GM21528 (cell line): ENCODE measurements at regions not wholly inside any gene's neighbourhood (a gene's known extent, or its start where the extent isn't known, plus 50 kb on each side); places are given as distances from the start of the nearest gene placed in this dataset.

ENCODE experiments used
- ATAC-seq: cut with Tn5 transposase; IDR thresholded peaks from one replicate; pipeline ENCODE4 v1.9.1; 2021; ENCODE audit warnings: mild to moderate bottlenecking, moderate library complexity; ENCODE audit not compliant: unreplicated experiment, low FRiP score

DNA sequence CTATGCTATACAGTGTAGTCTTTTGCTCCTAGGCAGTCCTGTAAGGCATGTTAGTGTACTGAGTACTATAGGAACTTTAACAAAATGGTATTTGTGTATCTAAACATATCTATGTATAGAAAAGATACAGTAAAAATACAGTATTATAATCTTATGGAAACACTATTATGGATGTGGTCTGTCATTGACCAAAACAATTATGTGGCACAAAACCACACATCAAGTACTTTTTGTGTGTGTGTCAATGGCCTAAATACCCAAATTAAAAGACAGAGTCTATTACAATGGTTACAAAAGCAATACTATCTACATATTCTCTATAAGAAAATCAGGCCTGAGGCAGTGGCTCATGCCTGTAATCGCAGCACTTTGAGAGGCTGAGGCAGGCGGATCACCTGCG is 610.2 kb upstream of the NDST4 start:
- no peak for ATAC-seq

DNA sequence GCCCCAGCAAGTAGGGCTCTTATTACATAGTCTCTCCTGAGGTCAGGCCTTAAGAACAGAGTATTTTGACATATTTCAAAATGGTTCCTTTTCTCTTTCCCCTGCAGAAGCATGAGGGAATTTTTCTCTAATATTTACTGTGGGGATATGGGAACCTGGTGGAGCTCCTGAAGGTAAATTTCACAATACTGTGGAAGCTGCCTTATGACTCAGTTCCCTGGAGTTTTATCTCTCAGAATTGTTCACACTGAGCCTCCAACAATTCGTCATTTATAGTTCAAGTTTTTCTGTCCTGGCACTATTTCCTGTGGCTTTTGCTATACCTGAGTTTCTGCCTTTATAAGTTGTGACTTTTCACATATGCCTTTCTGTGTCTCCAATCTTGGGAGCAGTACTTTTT is 607.2 kb upstream of the NDST4 start:
- no peak for ATAC-seq

DNA sequence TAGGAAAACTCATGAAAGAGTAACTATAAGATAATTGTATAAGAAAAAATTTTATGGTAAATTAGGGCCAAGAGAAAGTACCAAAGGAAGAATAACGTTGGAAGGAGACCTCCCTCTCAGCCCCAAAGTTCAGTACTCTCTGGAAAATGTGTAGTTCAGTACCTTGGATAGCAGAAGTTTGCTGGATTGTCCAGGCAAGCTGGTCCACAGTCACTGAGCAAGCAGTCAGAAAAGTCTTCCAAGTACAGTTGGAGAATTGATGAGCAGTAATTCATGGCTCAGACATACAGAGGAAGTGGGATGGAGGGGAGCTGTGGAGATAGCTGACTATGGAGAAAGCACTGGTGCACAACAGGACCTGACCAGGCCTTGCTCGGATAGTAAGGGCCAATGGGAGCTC is 598.2 kb upstream of the NDST4 start:
- no peak for ATAC-seq

DNA sequence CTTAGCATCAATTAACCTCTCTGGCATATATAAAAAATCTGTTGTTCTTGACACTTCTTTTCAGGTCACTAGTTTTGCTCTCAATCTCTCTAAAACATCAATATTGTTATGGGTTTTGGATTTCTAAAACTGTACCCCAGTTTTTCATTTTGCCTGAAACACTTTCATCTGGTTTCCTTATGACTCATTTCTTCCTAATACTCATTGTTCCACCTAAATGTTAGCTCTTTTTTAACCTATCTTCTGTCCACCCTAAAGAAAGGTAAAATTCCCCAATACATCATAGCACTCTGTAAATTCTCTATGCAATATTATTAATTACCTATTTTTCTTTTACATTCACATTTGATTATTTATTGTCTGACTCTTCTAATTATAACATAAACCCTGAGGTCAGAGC is 575.5 kb upstream of the NDST4 start:
- ATAC-seq, result no peak

DNA sequence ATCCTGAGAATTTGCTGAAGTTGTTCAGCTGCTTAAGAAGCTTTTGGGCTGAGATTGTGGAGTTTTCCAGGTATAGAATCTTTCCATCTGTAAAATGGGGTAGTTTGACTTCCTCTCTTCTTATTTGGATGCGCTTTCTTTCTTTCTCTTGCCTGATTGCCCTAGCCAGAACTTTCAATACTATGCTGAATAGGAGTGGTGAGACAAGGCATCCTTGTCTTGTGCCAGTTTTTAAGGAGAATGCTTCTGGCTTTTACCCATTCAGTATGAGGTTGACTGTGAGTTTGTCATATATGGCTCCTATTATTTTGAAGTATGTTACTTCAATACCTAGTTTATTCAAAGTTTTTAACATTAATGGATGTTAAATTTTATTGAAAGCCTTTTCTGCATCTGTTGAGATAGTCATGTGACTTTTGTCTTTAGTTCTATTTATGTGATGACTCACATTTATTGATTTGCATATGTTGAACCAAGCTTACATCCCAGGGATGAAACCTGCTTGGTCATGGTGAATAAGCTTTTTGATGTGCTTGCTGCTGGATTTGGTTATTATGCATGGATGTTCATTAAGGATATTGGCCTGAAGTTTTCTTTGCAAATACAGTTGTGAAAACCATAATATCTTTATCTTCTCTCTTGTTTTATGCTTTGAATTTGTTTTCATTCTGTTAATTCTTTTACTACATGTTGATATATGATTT is 573.8 kb upstream of the NDST4 start:
- ATAC-seq, result no peak

DNA sequence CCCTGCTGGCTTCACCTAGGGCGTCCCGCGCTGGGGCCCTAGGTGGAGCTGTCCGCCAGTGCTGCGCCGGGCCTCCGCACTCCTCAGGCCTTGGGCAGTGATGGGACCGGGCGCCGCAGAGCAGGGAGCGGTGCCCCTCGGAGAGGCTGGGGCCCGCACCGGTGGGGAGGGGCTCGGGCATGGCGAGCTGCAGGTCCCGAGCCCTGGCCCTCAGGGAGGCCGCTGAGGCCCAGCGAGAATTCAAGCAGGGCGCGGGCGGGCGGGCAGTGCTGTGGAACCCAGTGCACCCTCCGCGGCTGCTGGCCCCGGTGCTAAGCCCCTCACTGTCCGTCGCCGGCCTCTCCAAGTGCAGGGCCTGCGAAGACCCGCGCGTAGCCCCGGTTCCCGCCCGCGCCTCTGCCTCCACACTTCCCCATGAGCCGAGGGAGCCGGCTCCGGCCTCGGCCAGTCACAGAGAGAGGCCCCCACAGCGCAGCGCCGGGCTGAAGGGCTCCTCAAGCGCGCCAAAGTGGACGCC is 565.1 kb upstream of the NDST4 start:
- ATAC-seq, result no peak

DNA sequence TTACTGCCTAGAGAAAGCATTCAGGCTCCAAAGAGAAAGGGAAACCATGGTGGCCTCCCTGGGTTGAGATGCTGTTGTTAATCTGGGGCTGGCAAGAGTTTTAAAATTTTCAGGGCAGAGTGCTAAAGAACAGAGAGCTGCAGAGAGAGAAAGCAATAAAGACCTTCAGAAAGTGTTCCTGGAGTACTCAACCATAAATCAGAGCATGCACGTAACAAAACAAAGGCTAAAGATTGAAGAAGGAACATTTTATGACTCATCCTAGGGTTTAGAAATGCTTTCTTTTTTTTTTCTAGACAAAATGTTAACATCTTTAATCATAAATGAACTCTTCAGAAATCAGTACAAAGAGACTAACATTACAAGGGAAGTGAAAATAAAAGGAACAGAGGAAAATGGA is 562.3 kb upstream of the NDST4 start:
- ATAC-seq, result no peak

DNA sequence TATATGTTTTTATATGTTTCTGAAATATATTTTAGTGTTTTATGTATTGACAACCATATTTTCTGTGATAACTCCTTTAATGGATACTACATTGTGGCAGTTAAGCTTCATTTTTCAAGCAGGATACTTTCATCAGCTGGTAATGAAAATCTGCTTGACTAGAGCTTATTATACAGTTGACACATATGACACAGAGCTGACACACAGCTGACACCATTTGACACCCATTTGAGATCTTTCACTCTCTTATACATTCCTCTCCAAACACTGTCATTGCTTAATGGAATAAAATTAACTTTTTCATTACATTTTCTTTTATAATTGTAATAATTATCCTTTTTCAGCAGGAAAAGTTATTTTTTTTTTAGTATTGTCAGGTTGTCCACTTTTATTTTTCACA is 561.1 kb upstream of the NDST4 start:
- ATAC-seq, result no peak

DNA sequence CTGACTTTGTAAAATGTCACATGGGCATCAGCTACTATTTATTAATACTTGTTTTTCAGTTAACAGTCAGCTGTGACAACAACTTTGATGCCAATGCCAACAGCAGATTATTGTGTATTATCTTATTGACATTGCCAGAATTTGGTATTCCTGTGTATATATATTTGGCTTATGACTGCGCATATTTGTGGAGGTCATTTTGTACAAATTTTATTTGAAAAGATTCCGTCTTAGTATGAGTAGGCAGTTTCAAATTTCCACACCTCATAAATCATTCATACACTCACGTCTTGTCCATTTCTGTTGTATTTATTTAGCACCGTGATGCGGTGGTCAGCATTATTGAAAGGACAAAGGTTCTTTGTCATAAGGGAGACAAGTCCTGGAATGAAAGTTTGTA is 558.2 kb upstream of the NDST4 start:
- no peak for ATAC-seq

DNA sequence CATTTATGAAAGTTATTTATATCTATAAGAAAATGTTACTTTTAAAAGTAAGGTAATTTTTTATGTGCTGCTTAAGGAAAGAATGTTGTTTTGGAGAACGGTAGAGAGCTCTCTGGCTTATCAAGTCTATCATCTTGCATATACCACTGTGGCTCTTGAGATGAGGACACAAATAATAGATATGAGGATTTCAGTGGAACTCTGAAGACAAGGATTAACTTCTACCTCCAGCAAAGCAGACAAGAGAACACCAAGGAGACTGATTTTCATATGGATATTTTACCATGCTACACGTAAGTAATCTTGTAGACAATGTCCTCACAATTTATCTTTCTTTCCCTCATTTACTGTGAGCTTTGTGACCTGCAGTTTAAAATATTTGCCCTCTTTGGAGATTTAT is 557.5 kb upstream of the NDST4 start:
- ATAC-seq, result no peak

DNA sequence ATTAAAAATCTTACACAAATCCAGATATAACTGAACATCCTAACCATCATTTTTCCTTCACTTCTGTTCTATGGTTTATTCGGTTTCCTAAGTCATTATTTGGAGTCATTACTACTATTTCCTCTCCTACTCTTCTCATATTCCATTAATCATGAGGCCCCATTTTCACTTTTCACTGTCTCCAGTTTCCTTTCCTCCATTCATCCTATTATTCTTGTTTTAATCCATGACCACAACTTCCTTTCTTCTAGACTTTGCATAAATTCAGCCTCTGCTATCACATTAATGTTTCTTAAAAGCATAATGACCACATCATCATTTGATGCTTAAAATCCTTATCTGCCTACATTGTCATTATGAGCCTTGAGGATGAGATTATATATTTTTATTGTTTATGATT is 555.0 kb upstream of the NDST4 start:
- ATAC-seq, result no peak

DNA sequence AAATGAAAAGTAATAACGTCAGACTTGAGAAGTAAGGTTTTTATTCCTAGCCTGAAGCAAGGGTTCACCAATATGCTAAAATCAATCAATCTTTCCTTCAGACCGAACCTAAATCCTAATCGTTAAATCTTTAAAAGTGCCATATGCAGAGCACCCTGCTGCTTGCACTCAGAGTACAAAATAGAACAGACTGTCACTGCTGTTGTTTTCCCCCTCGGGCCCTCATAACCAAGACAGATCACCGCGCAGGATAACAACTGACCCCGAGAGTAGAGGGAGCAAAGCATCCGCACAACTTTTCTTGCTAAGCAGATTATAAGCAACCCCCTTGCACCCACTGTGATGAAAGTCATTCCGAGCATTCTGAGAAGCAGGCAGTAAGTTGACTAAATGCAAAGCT is 550.9 kb upstream of the NDST4 start:
- no peak for ATAC-seq

DNA sequence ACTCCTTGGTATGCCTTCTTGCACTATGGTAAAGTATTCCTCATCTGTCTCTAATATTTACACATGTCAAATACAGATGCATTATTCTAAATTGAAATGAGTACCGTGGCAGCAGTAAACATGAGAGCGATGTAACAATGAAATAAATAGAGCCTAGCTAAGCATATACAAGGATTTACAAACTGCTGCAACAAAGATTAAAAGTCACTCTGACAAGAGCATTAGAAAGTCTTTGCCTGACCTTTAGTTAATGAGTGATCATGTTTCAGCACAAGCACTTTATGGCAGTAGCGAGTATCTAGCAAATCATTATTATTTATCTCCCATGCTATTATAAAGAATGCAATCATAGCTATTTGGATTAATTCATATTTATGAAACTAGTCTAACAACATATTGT is 547.0 kb upstream of the NDST4 start:
- ATAC-seq, result no peak

DNA sequence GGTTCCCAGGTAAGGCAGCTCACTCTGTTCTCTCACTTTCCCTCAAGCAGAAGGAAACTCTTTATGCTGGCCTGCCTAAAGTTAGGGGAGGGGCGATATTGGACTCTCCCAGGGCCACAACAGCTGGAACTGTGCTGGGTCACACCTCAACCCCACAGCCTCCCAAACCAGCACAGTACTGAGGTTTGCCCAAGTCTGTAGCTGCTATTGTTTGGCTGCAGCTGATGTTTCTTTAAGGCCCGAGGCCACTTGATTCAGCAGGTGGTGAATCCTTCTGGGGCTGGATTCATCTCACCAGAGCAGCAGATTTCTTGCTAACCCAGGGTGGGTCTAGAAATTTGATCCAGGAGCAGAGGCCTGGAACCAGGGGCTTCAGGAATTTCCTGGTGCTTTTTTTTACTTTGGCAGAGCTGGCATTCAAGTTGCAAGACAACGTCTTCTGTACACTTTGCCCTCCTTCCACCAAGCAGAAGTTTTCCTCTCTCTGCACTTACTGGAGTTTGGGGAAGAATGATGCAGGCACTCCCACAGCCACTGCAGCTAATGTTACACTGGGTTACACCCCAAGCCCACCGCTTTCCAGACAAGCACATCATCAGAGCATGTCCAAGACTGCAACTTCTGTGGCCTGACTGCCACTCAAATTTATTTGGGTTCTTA is 544.7 kb upstream of the NDST4 start:
- ATAC-seq, result no peak

DNA sequence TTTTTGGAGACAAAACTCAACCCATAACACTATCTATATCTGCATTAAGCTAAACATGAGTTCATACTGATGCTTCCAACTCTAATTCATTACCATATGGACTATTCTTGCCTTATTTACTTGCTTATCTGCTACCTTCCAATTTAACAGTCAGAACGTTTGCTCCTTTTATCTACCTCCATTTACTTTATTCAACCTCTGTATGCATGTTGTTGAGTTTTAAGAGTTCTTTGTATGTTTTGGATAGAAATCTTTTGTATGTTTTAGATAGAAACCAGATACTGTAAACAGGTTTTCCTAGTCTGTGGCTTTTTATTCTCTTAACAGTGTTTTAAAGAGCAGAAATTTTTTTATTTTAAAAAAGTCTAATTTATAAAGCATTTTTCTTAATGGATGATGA is 542.2 kb upstream of the NDST4 start:
- ATAC-seq, result no peak

DNA sequence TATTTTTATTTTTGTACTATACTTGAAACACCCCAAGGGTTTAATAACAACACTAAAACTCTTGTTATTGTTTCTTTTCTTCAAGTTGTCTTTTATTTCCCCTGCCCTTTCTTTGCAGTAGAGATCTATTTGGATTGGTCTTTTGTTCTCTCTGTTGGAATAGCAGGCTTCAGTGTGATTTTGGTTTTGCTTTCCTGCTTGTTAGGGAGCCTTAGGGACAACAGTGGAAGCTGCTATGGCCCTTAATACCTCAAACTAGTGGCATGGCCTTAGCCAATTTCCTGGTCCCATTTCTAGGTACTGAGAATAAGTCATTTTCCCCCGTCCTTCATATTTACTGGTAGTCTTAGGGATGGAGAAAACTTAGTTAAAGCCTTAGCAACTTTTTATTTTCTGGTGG is 535.4 kb upstream of the NDST4 start:
- no peak for ATAC-seq

DNA sequence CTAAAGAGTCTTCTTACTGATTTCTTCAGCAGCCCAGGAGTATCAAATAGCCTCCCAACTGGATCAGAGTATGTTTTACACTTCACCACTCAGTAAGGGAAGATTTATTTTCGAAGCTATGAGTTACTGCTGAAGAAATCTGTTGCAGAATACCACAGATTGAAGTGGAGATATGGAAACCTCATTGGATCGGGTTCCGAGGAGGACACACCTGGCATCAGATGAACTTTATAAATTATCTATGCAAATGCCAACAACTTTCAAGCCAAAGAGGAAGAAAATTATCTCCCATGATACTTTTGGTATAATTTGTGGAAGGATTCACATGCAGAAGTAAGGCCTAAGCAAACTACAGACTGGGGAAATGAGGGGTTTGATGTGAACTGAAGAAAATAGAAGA is 515.9 kb upstream of the NDST4 start:
- no peak for ATAC-seq

DNA sequence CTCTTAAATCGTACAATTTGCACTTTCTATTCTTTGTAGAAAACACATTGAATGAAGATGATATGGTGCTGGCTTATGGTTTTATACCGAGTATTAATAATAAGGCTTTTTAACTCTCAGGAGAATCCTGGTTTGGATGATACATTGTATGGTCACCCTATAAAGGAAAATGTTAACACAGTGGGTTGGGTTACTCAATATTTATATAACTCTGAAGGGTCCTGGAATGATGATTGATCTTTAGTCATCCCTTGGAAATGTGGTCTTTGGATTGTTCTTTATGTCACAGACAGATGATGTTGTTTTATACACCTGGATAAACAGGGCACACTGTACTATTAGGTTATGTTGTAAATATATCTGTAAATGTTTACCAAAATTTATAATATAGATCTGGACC is 496.2 kb upstream of the NDST4 start:
- no peak for ATAC-seq

DNA sequence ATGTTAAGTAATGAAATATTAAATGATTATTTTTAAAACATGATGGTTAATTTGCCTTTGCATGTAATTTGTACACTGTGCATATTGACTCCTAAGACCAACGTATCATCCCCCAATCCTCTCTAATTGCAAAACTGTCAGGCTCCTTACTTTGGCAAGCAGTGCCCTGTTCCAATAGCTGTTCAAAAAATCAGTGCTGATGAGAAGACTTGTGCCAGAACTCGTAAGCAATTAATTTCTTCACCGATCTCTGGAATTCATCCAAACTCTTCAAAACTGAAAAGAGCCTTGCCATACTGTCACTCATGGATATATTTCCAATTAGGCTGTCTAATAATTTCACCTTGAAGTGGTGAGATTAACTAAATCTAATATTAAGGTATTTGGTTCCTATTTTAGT is 493.9 kb upstream of the NDST4 start:
- no peak for ATAC-seq

DNA sequence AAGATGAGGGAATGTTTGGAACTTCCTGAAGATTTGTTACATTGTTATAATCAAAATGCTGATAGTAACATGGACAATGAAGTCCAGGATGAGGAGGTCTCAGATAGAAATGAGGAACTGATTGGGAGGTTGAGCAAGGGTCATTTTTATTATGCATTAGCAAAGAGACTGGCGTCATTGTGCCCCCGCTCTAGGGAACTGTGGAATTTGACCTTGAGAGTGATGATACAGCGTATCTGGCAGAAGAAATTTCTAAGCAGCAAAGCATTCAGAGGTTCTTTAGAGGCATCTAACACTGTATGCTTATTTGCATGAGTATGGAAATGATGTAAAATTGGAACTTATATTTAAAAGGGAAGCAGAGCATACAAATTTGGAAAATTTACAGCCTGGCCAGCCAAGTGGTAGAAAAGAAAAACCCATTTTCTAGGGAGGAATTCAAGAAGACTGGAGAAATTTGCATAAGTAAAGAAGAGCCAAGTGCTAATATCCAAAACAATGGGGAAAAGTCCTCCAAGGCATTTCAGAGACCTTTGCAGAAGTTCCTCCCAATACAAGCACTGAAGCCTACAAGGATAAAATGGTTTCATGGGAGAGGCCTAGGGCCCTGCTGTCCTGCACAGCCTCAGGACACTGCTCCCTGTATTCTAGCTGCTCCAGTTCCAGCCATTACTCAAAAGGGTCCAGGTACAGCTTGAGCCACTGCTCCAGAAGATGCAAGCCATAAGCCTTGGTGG is 483.0 kb upstream of the NDST4 start:
- ATAC-seq, result no peak

DNA sequence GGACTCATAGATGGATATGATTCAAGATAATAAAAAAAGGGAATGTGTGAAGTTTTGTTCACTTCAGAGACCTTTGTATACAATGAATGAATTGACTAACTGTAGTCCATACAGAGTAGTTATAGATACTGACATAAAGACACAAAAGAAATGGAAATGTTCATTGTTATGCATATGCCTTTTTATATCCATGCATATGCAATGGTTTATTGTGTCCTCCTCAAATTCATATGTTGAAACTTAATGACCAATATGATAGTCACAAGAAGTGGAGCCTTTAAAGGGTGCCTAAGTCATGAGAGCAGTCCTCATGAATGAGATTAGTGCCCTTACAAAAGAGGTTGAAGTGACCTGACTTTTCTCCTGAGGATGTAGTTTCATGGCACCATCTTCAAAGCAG is 467.5 kb upstream of the NDST4 start:
- ATAC-seq, result no peak

DNA sequence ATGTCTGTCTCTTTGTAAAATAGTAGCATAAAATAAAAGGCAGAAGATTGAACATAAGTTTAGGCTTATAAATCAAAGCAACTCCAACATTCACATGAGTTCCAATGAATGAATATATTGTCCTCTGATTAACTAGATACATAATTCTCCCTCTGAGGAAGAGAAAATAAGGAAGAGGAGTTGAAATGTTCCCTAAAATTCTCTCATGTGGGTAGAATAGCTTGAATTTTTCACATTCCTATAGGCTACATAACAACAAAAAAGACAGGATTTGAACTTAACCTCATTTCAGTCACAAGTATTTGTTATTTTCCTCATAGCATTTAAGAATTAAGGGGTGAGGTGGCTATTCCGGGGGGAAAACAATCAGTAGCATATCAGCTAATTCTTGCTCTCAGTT is 462.4 kb upstream of the NDST4 start:
- no peak for ATAC-seq
